ENCODE measurements at regions not wholly inside any gene's neighbourhood (a gene's known extent, or its start where the extent isn't known, plus 50 kb on each side); places are given as distances from the start of the nearest gene placed in this dataset.

- no peak for TF ChIP-seq CTCF (conservative IDR thresholded peaks at IDR 0.05; ENCODE audit: low read depth, low read length)
- DNase-seq (ENCODE audit: low read depth) = no peak
- H3K4me3 ChIP-seq (ENCODE audit: low read depth, low read length) = no peak overlapping the region
Measured at GRCh38 chr4:138821331-138821730, 194.2 kb upstream of the NOCT start.

- H3K4me3 ChIP-seq (ENCODE audit: low read depth, low read length) = no peak overlapping the region
- DNase-seq (ENCODE audit: low read depth) = no peak
- TF ChIP-seq CTCF (conservative IDR thresholded peaks at IDR 0.05; ENCODE audit: low read depth, low read length) = no peak
Measured at GRCh38 chr4:138816875-138817274, 198.7 kb upstream of the NOCT start.

GRCh38 chr4:138815811-138816210, 199.8 kb upstream of the NOCT start:
- no peak for DNase-seq (ENCODE audit: low read depth)
- no peak overlapping the region for H3K4me3 ChIP-seq (ENCODE audit: low read depth, low read length)
- TF ChIP-seq CTCF (conservative IDR thresholded peaks at IDR 0.05; ENCODE audit: low read depth, low read length) = no peak

- no peak overlapping the region for H3K4me3 ChIP-seq (ENCODE audit: low read depth, low read length)
- TF ChIP-seq CTCF (conservative IDR thresholded peaks at IDR 0.05; ENCODE audit: low read depth, low read length) = no peak
- no peak for DNase-seq (ENCODE audit: low read depth)
Measured at GRCh38 chr4:138805736-138806135, 209.8 kb upstream of the NOCT start.

GRCh38 chr4:138804711-138805110, 210.9 kb upstream of the NOCT start:
- no peak for TF ChIP-seq CTCF (conservative IDR thresholded peaks at IDR 0.05; ENCODE audit: low read depth, low read length)
- DNase-seq (ENCODE audit: low read depth) = no peak
- H3K4me3 ChIP-seq (ENCODE audit: low read depth, low read length) = no peak overlapping the region

GRCh38 chr4:138803051-138803450, 212.5 kb upstream of the NOCT start:
- TF ChIP-seq CTCF (conservative IDR thresholded peaks at IDR 0.05; ENCODE audit: low read depth, low read length) = no peak
- DNase-seq (ENCODE audit: low read depth) = no peak
- no peak overlapping the region for H3K4me3 ChIP-seq (ENCODE audit: low read depth, low read length)

GRCh38 chr4:138802499-138802898, 213.1 kb upstream of the NOCT start:
- no peak for TF ChIP-seq CTCF (conservative IDR thresholded peaks at IDR 0.05; ENCODE audit: low read depth, low read length)
- H3K4me3 ChIP-seq (ENCODE audit: low read depth, low read length) = no peak overlapping the region
- no peak for DNase-seq (ENCODE audit: low read depth)

Data from epithelial cell of proximal tubule (primary cell).